ENCODE measurements at regions not wholly inside any gene's neighbourhood (a gene's known extent, or its start where the extent isn't known, plus 50 kb on each side); places are given as distances from the start of the nearest gene placed in this dataset.

- Histone ChIP-seq H3K4me3 (ENCODE audit: extremely low read depth in 1 of 4, insufficient read depth in 2 of 4, low read depth in 3 of 4, low read length in 4 of 4) (no peak overlapping the region), H3K4me1 (replicated peaks in 1 of 4; ENCODE audit: control insufficient read depth in 3 of 4, insufficient read depth in 4 of 4, low read length in 3 of 4) (no peaks in the 10 kb centered on the region), H4K20me1 (replicated peaks in 1 of 2; ENCODE audit: control insufficient read depth in 1 of 2, insufficient read depth in 2 of 2, low read length in 2 of 2) (no peaks in the 10 kb centered on the region), H4K5ac (ENCODE audit: insufficient read length, low read depth, low read length) (no peak overlapping the region), H3K9me3 (ENCODE audit: insufficient read depth in 2 of 2, low read depth in 1 of 2, low read length in 1 of 2) (no peaks in the 10 kb centered on the region), H3K79me1 (ENCODE audit: low read depth, low read length) (no peaks in the 10 kb centered on the region), H3K23me2 (ENCODE audit: low read depth, low read length) (no peaks in the 10 kb centered on the region), H3K4ac (replicated peaks; ENCODE audit: insufficient read length, low read depth, low read length) (no peak overlapping the region), H2AFZ (ENCODE audit: low read length) (no peak overlapping the region), H3K9ac (replicated peaks in 1 of 4; ENCODE audit: extremely low read depth in 1 of 4, low read depth in 3 of 4, low read length in 3 of 4) (no peak overlapping the region), H3K79me2 (ENCODE audit: control insufficient read depth in 1 of 2, insufficient read depth in 2 of 2, low read length in 2 of 2) (no peaks in the 10 kb centered on the region), H2BK5ac (ENCODE audit: low read depth, low read length) (no peak overlapping the region), H3K18ac (ENCODE audit: extremely low read depth, low read length) (no peak overlapping the region), H3K23ac (ENCODE audit: insufficient read length) (no peak overlapping the region), H3K4me2 (ENCODE audit: insufficient read depth in 1 of 2, low read depth in 2 of 2, low read length in 2 of 2) (no peak overlapping the region), H4K91ac (replicated peaks; ENCODE audit: insufficient read length, low read length) (no peak overlapping the region), H3K27ac (ENCODE audit: low read depth, low read length) (no peak overlapping the region), H2BK20ac (ENCODE audit: low read length) (no peak overlapping the region), H3K14ac (ENCODE audit: insufficient read length) (no peak overlapping the region), H2BK120ac (replicated peaks; ENCODE audit: low read depth, low read length) (no peak overlapping the region), H3K36me3 (ENCODE audit: control insufficient read depth in 2 of 4, insufficient read depth in 4 of 4, low read length in 3 of 4) (no peaks in the 10 kb centered on the region), H2BK12ac (ENCODE audit: low read depth, low read length) (no peak overlapping the region), H4K8ac (ENCODE audit: extremely low read depth, insufficient read depth, low read length) (no peak overlapping the region), H3K56ac (replicated peaks; ENCODE audit: insufficient read length, low read depth, low read length) (no peak overlapping the region), H3K27me3 (replicated peaks in 1 of 4; ENCODE audit: control insufficient read depth in 3 of 4, extremely low read depth in 1 of 4, insufficient read depth in 3 of 4, low read length in 3 of 4) (no peaks in the 10 kb centered on the region), H2BK15ac (ENCODE audit: low read length) (no peak overlapping the region), H2AK5ac (ENCODE audit: low read depth, low read length) (no peak overlapping the region)
- ChIA-PET CTCF (ENCODE audit: partially characterized antibody) (interaction anchor here (0.7 to 2.5 kb wide), 3 partner anchors 8 to 933 kb away, joined by 3 to 9 read pairs (median 4); no protein-coding TSS in a partner anchor), POLR2A (ENCODE audit: partially characterized antibody) (no interaction called here)
- DNase-seq (ENCODE audit: low read depth in 1 of 2, low spot score in 2 of 2) (no peak), FAIRE-seq (no peak)
- WGBS, 2 experiments (ENCODE audit: extremely low coverage in 1 of 2, insufficient coverage in 1 of 2, insufficient read length in 1 of 2, insufficient replicate concordance in 2 of 2, low coverage in 1 of 2, low lambda C conversion rate in 2 of 2, missing lambda C conversion rate in 1 of 2), result 92% methylated on average over 2 of the region's 2 CpGs; no CpG with 5 or more reads in 1 of the 2 experiments
- TF ChIP-seq CTCF (IDR thresholded peaks at IDR 0.05; ENCODE audit: control extremely low read depth in 1 of 3, insufficient read depth in 1 of 3, low read depth in 1 of 3, low read length in 3 of 3), result no peak
- TF ChIP-seq TAF7 (optimal IDR thresholded peaks at IDR 0.05; ENCODE audit: borderline replicate concordance, low read depth, low read length), result no peak
- no peak for TF ChIP-seq CBX8 (IDR thresholded peaks at IDR 0.05; ENCODE audit: borderline replicate concordance, low read depth, low read length)
- TF ChIP-seq KDM1A (IDR thresholded peaks at IDR 0.05; ENCODE audit: borderline replicate concordance, low read length), result no peak
- TF ChIP-seq ASH2L (IDR thresholded peaks at IDR 0.05; ENCODE audit: low read length), result no peak
- TF ChIP-seq MAFK (IDR thresholded peaks at IDR 0.05; ENCODE audit: low read depth, low read length), result no peak
- no peak for TF ChIP-seq CREB1 (IDR thresholded peaks at IDR 0.05)
- TF ChIP-seq, protein P1, sequence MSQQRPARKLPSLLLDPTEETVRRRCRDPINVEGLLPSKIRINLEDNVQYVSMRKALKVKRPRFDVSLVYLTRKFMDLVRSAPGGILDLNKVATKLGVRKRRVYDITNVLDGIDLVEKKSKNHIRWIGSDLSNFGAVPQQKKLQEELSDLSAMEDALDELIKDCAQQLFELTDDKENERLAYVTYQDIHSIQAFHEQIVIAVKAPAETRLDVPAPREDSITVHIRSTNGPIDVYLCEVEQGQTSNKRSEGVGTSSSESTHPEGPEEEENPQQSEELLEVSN (IDR thresholded peaks at IDR 0.05), result no peak
- no peak for TF ChIP-seq HDAC2 (IDR thresholded peaks at IDR 0.05; ENCODE audit: borderline replicate concordance in 1 of 2, low read depth in 2 of 2, low read length in 2 of 2)
- no peak for TF ChIP-seq SRF (IDR thresholded peaks at IDR 0.05; ENCODE audit: low read depth, low read length)
- no peak for TF ChIP-seq TCF12 (IDR thresholded peaks at IDR 0.05; ENCODE audit: low read depth, low read length)
- no peak for TF ChIP-seq BACH1 (IDR thresholded peaks at IDR 0.05; ENCODE audit: low read length)
Measured at GRCh38 chr14:59107819-59108218, 80.6 kb upstream of the DAAM1 start.
